ENCODE measurements at regions not wholly inside any gene's neighbourhood (a gene's known extent, or its start where the extent isn't known, plus 50 kb on each side); places are given as distances from the start of the nearest gene placed in this dataset.

GRCh38 chr2:120465989-120466703 lies 120.2 kb downstream of the INHBB start (continued):
- TF ChIP-seq ZNF597 (CRISPR knock-in tag; IDR thresholded peaks at IDR 0.05) = 0 out of 2 replicates have a peak, but pooled peaks have one; percentile 87
- peak; percentile 97; the same call in 1 of the 2 replicates for TF ChIP-seq E2F2 (CRISPR knock-in tag; IDR thresholded peaks at IDR 0.05; ENCODE audit: borderline replicate concordance)
- no peak for TF ChIP-seq HNRNPK (IDR thresholded peaks at IDR 0.05; ENCODE audit: low read depth, low read length, poor library complexity, severe bottlenecking)
- TF ChIP-seq, protein P1, sequence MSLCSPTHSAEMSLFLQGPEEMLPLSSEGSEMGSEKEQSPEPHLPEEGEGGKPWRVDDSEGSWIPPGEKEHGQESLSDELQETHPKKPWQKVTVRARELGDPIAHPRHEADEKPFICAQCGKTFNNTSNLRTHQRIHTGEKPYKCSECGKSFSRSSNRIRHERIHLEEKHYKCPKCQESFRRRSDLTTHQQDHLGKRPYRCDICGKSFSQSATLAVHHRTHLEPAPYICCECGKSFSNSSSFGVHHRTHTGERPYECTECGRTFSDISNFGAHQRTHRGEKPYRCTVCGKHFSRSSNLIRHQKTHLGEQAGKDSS (CRISPR knock-in tag; IDR thresholded peaks at IDR 0.05; ENCODE audit: borderline replicate concordance, low read depth) = peak; percentile 95
- peak; percentile 98 for TF ChIP-seq ARNTL (CRISPR knock-in tag; IDR thresholded peaks at IDR 0.05)

DNA sequence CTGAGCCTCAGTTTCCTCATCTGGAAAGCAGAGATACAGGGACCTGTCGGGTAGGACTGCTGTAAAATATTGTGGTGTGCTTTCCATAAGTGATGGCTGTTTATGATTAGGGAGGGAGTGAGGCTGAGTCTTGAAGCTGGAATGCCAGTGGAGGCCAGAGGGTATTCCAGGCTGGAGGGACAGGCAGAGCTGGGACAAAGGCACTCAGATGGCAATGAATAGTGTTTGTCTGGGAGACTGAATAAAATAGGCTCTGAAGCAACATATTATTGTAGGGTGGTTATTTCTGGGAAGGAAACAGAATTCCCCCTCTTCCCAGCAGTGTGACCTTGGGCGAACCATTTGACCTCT lies 120.7 kb downstream of the INHBB start:
- TSS peak; percentile 73 for BruUV-seq (replicated peaks)
- DNase-seq (ENCODE audit: low spot score) = peak; percentile 85
- peak; percentile 42 for ATAC-seq
- intact Hi-C loops (cut with micrococcal nuclease; ENCODE audit: unreplicated experiment) (loop anchor here (1.0 kb wide), 4 partner anchors 21 to 85 kb away; no protein-coding TSS in a partner anchor), in situ Hi-C loops (cut with HindIII; ENCODE audit: extremely low pct_ligation_motif_present, low pct_unique_long_range_greater_than_20kb) (no loop called here)
- Histone ChIP-seq H3K9me3 (ENCODE audit: low read length) (no peaks in the 10 kb centered on the region; the same call in 1 of the 2 replicates), H3K4me1 (ENCODE audit: insufficient read depth, low read length) (peaks cover 80% of the 10 kb centered on the region), H3K27ac (ENCODE audit: extremely low read length, insufficient read depth, low read length) (peak overlapping the region; percentile 95), H2AFZ (ENCODE audit: low read length) (no peak overlapping the region), H3K27me3 (ENCODE audit: control insufficient read depth in 1 of 2, insufficient read depth in 2 of 2, low read length in 2 of 2) (no peaks in the 10 kb centered on the region), H3K4me3 (replicated peaks in 1 of 3; ENCODE audit: insufficient read depth in 1 of 3, low read depth in 2 of 3, low read length in 3 of 3) (peak overlapping the region in 2 of 3 experiments; percentile 14 to 45; a peak in 3 of 6 replicates), H3K4me2 (ENCODE audit: low read depth, low read length) (peak overlapping the region; percentile 98), H3K79me2 (ENCODE audit: insufficient read depth, low read length) (no peaks in the 10 kb centered on the region), H3K9ac (ENCODE audit: insufficient read depth, low read depth, low read length) (peak overlapping the region; percentile 88), H4K20me1 (ENCODE audit: insufficient read depth, low read length) (no peaks in the 10 kb centered on the region), H3K36me3 (replicated peaks in 1 of 2; ENCODE audit: control insufficient read depth in 1 of 2, insufficient read depth in 2 of 2, low read length in 2 of 2) (no peaks in the 10 kb centered on the region)
- WGBS (ENCODE audit: low lambda C conversion rate) = 25% methylated on average over 2 of the region's 2 CpGs
- POLR2A ChIA-PET = interaction anchor here (0.8 to 6.0 kb wide), 36 partner anchors 8 to 215 kb away, joined by 3 to 159 read pairs (median 12); partner anchors contain the start of gene RALB
- CTCF ChIA-PET (ENCODE audit: low intra/inter-chr PET ratio, low total read pairs) = no interaction called here
- no peak for FAIRE-seq
- TF ChIP-seq SMYD3 (CRISPR knock-in tag; IDR thresholded peaks at IDR 0.05) = no peak
- TF ChIP-seq MAX (IDR thresholded peaks at IDR 0.05) = no peak
- TF ChIP-seq EEA1 (CRISPR knock-in tag; IDR thresholded peaks at IDR 0.05; ENCODE audit: borderline replicate concordance) = no peak
- TF ChIP-seq EZH2 (conservative IDR thresholded peaks at IDR 0.05; ENCODE audit: low read depth, low read length) = no peak
- TF ChIP-seq RORA (CRISPR knock-in tag; IDR thresholded peaks at IDR 0.05) = no peak
- no peak for TF ChIP-seq CC2D1A (CRISPR knock-in tag; IDR thresholded peaks at IDR 0.05)
- TF ChIP-seq SNAI1 (CRISPR knock-in tag; IDR thresholded peaks at IDR 0.05; ENCODE audit: borderline replicate concordance) = no peak; the same call in 1 of the 2 replicates
- TF ChIP-seq ZXDC (CRISPR knock-in tag; IDR thresholded peaks at IDR 0.05) = no peak
- TF ChIP-seq ARID2 (CRISPR knock-in tag; IDR thresholded peaks at IDR 0.05; ENCODE audit: borderline replicate concordance) = no peak
- no peak for TF ChIP-seq ZNF10 (CRISPR knock-in tag; IDR thresholded peaks at IDR 0.05; ENCODE audit: borderline replicate concordance, low read depth)
